ENCODE measurements at regions not wholly inside any gene's neighbourhood (a gene's known extent, or its start where the extent isn't known, plus 50 kb on each side); places are given as distances from the start of the nearest gene placed in this dataset.

- no peak for TF ChIP-seq GTF2E2 (tag; IDR thresholded peaks at IDR 0.05)
Measured at GRCh38 chr14:62099091-62099490, 336.9 kb downstream of the SNAPC1 start (continued).

- CTCF ChIA-PET (ENCODE audit: low intra/inter-chr PET ratio), result no interaction called here
- POLR2A ChIA-PET, result no interaction called here
- no TSS peak for BruUV-seq (replicated peaks)
- no peak for TF ChIP-seq ZNF699 (CRISPR knock-in tag; IDR thresholded peaks at IDR 0.05; ENCODE audit: insufficient replicate concordance)
- TF ChIP-seq NR1H2 (CRISPR knock-in tag; IDR thresholded peaks at IDR 0.05), result no peak
- TF ChIP-seq CLOCK (CRISPR knock-in tag; IDR thresholded peaks at IDR 0.05; ENCODE audit: borderline replicate concordance), result no peak
- no peak for TF ChIP-seq FOXJ2 (tag; IDR thresholded peaks at IDR 0.05)
- no peak for TF ChIP-seq POLR2A (conservative IDR thresholded peaks at IDR 0.05)
- TF ChIP-seq RBM39 (optimal IDR thresholded peaks at IDR 0.05; ENCODE audit: low read depth, low read length), result no peak
- TF ChIP-seq PRPF4 (IDR thresholded peaks at IDR 0.05; ENCODE audit: insufficient read depth, low read depth, low read length, poor library complexity, severe bottlenecking), result no peak
- TF ChIP-seq CREB3L1 (IDR thresholded peaks at IDR 0.05; ENCODE audit: borderline replicate concordance, low read depth), result no peak
- no peak for TF ChIP-seq NFE2L1 (tag; IDR thresholded peaks at IDR 0.05; ENCODE audit: borderline replicate concordance, low read depth)
- no peak for TF ChIP-seq NFATC3 (IDR thresholded peaks at IDR 0.05)
- TF ChIP-seq RFX5 (IDR thresholded peaks at IDR 0.05; ENCODE audit: low read depth, low read length), result no peak
- TF ChIP-seq TEAD4 (IDR thresholded peaks at IDR 0.05; ENCODE audit: low read length), result no peak
- TF ChIP-seq TEAD4 (CRISPR knock-in tag; IDR thresholded peaks at IDR 0.05; ENCODE audit: borderline replicate concordance), result no peak
- TF ChIP-seq MLLT1 (IDR thresholded peaks at IDR 0.05), result no peak
- TF ChIP-seq SAP30 (IDR thresholded peaks at IDR 0.05; ENCODE audit: borderline replicate concordance, insufficient read depth, low read depth, low read length, poor library complexity, severe bottlenecking), result no peak
Measured at GRCh38 chr14:62101189-62101588, 339.0 kb downstream of the SNAPC1 start.

More at GRCh38 chr14:62101189-62101588, 339.0 kb downstream of the SNAPC1 start:
- no peaks in the 10 kb centered on the region for H3K9me3 ChIP-seq (replicated peaks; ENCODE audit: control insufficient read depth, insufficient read depth, low read depth, low read length)
- H3K79me2 ChIP-seq (ENCODE audit: control insufficient read depth, insufficient read depth, low read length), result no peaks in the 10 kb centered on the region
- no peaks in the 10 kb centered on the region for H3K4me1 ChIP-seq (replicated peaks in 1 of 2; ENCODE audit: control insufficient read depth in 2 of 2, insufficient read depth in 2 of 2, low read length in 2 of 2)
- H2AFZ ChIP-seq (ENCODE audit: low read depth, low read length), result no peak overlapping the region
- ATAC-seq, result no peak
- in situ Hi-C loops (cut with MboI), result loop anchor here (25.0 kb wide), 1 partner anchor 814 kb away; the partner anchor contains the start of gene TMEM30B
- H3K36me3 ChIP-seq (ENCODE audit: control insufficient read depth, insufficient read depth, low read length), result no peaks in the 10 kb centered on the region
- H3K9ac ChIP-seq (ENCODE audit: insufficient read depth in 1 of 2, low read depth in 2 of 2, low read length in 2 of 2), result no peak overlapping the region
- WGBS (ENCODE audit: insufficient coverage, low coverage, missing lambda C conversion rate), result 0% methylated on average over 1 of the region's 1 CpG
- H3K27me3 ChIP-seq (ENCODE audit: control insufficient read depth in 2 of 2, insufficient read depth in 2 of 2, low read length in 2 of 2), result no peaks in the 10 kb centered on the region
- no peak overlapping the region for H3K4me3 ChIP-seq
- intact Hi-C loops (cut with micrococcal nuclease), result no loop called here
- H3K4me2 ChIP-seq (ENCODE audit: insufficient read depth, low read length), result no peak overlapping the region
- no peaks in the 10 kb centered on the region for H4K20me1 ChIP-seq (replicated peaks; ENCODE audit: control insufficient read depth, insufficient read depth, low read length)
- H3K27ac ChIP-seq (ENCODE audit: extremely low read depth, low read depth, low read length), result no peak overlapping the region
- no peak for FAIRE-seq
- H3K9me1 ChIP-seq (ENCODE audit: control insufficient read depth, insufficient read depth, low read length), result no peaks in the 10 kb centered on the region
- DNase-seq (ENCODE audit: extremely low read depth in 1 of 4, low spot score in 3 of 4), result no peak
